ENCODE measurements at regions not wholly inside any gene's neighbourhood (a gene's known extent, or its start where the extent isn't known, plus 50 kb on each side); places are given as distances from the start of the nearest gene placed in this dataset.

DNA sequence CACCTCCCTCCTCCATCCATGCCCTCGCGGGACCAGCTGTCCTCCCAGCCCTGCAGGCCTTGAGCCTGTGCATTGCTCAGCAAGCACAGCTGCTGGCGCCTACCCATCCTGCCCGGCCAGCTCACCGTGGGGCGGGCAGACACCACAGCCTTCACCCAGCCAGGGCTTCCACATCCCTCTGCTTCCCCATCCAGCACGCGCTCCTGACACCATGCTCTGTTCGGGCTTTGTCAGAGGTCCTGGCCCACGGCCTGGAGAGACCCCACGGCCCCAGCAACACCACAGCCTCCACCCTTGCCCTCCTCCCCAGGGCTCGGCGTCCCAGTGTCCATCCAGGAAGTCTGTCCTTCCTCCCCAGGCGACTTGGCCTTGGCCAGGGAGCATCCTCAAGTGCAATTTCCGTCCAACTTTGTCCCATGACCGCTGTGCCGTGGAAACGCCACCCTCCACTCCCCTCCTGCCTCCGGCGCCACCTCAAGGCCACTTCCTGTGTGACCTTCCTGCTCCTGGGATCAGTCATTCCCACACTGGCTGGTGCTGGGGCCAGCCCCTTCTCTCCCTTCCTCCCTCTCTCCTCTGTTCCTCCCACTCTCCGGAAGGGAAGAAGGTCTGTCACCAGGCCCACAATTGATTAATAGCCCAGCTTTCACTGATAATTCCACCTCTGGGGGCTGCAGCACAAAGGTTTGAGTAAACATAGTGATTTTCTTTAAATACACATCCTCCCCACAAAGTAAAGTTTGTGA lies 71.5 kb upstream of the SMNDC1 start:
- H3K9ac ChIP-seq (ENCODE audit: control insufficient read depth, insufficient read depth, low read length) = no peak overlapping the region
- no peaks in the 10 kb centered on the region for H3K79me2 ChIP-seq (ENCODE audit: control insufficient read depth, insufficient read depth, low read length)
- in situ Hi-C loops (cut with MboI) = no loop called here
- no peak overlapping the region for H3K4me3 ChIP-seq
- POLR2A ChIA-PET = interaction anchor here (1.3 to 2.0 kb wide), 2 partner anchors 8 to 10 kb away, joined by 3 to 4 read pairs; no protein-coding TSS in a partner anchor
- TF ChIP-seq GATAD2B (conservative IDR thresholded peaks at IDR 0.05; ENCODE audit: low read depth) (no peak), YBX1 (IDR thresholded peaks at IDR 0.05) (no peak), ZNF207 (IDR thresholded peaks at IDR 0.05; ENCODE audit: borderline replicate concordance) (no peak), EED (IDR thresholded peaks at IDR 0.05; ENCODE audit: low read depth) (0 out of 2 replicates have a peak, but pooled peaks have one; percentile 56)
- TF ChIP-seq, protein P1, sequence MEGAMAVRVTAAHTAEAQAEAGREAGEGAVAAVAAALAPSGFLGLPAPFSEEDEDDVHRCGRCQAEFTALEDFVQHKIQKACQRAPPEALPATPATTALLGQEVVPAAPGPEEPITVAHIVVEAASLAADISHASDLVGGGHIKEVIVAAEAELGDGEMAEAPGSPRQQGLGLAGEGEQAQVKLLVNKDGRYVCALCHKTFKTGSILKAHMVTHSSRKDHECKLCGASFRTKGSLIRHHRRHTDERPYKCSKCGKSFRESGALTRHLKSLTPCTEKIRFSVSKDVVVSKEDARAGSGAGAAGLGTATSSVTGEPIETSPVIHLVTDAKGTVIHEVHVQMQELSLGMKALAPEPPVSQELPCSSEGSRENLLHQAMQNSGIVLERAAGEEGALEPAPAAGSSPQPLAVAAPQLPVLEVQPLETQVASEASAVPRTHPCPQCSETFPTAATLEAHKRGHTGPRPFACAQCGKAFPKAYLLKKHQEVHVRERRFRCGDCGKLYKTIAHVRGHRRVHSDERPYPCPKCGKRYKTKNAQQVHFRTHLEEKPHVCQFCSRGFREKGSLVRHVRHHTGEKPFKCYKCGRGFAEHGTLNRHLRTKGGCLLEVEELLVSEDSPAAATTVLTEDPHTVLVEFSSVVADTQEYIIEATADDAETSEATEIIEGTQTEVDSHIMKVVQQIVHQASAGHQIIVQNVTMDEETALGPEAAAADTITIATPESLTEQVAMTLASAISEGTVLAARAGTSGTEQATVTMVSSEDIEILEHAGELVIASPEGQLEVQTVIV (IDR thresholded peaks at IDR 0.05; ENCODE audit: borderline replicate concordance, partially characterized antibody) = no peak
- DNase-seq (ENCODE audit: low read depth, low spot score) (no peak), ATAC-seq (no peak), FAIRE-seq (no peak)
- RAD21 ChIA-PET (ENCODE audit: unreplicated experiment) = interaction anchor here (0.8 to 1.3 kb wide), 2 partner anchors 8 to 21 kb away, joined by 3 read pairs; no protein-coding TSS in a partner anchor
- no peak overlapping the region for H2AFZ ChIP-seq (ENCODE audit: control insufficient read depth, low read depth, low read length)
- SMC1A ChIA-PET (ENCODE audit: uncharacterized antibody, unreplicated experiment) = interaction anchor here (1.0 to 4.0 kb wide), 2 partner anchors 9 to 39 kb away, joined by 4 to 24 read pairs; no protein-coding TSS in a partner anchor
- BruUV-seq (replicated peaks) = no TSS peak
- no peaks in the 10 kb centered on the region for H3K36me3 ChIP-seq (ENCODE audit: control insufficient read depth in 2 of 2, insufficient read depth in 2 of 2, low read length in 1 of 2)
- no peaks in the 10 kb centered on the region for H3K9me3 ChIP-seq (replicated peaks; ENCODE audit: control insufficient read depth, insufficient read depth, low read length)
- no peaks in the 10 kb centered on the region for H3K27me3 ChIP-seq (replicated peaks in 1 of 2; ENCODE audit: control insufficient read depth in 2 of 2, insufficient read depth in 2 of 2, low read length in 1 of 2)
- H3K4me2 ChIP-seq (ENCODE audit: control insufficient read depth, insufficient read depth) = no peak overlapping the region
- peaks cover 11% of the 10 kb centered on the region for H3K4me1 ChIP-seq (ENCODE audit: control insufficient read depth, insufficient read depth, low read length)
- 88% methylated on average over 21 of the region's 21 CpGs for WGBS (ENCODE audit: insufficient coverage, insufficient replicate concordance, low lambda C conversion rate, missing lambda C conversion rate)
- no peak overlapping the region for H3K27ac ChIP-seq (ENCODE audit: control insufficient read depth, insufficient read depth)
- no peaks in the 10 kb centered on the region for H4K20me1 ChIP-seq (ENCODE audit: control insufficient read depth, insufficient read depth)
- intact Hi-C loops (cut with micrococcal nuclease; ENCODE audit: unreplicated experiment) = no loop called here
- CTCF ChIA-PET = interaction anchor here (1.2 to 2.1 kb wide), 2 partner anchors 9 to 37 kb away, joined by 4 to 8 read pairs; no protein-coding TSS in a partner anchor
